WTC11 (cell line): ENCODE measurements at regions not wholly inside any gene's neighbourhood (a gene's known extent, or its start where the extent isn't known, plus 50 kb on each side); places are given as distances from the start of the nearest gene placed in this dataset.

Experiments used
- ATAC-seq: fragments of 200-7000 bp; cut with Tn5 transposase; 2 replicates; pipeline ENCODE4 v1.10.0; 2021; ENCODE audit warnings: mild to moderate bottlenecking, moderate library complexity
- CTCF ChIA-PET: fragments of 300-600 bp; sonication (Branson Sonifier 250); formaldehyde crosslinking; loops from one replicate; lab custom pipeline; 2021; ENCODE audit warnings: antibody characterized with exemption; lab: Charles Lee
- POLR2A ChIA-PET: fragments of 350-600 bp; sonication (Branson Sonifier 250); formaldehyde crosslinking; loops from one replicate; lab custom pipeline; 2021; ENCODE audit warnings: antibody characterized with exemption; lab: Charles Lee
- DNase-seq: peaks from one replicate; pipeline ENCODE4 v3.0.0; 2021; ENCODE audit warnings: low spot score
- H3K27ac Mint-ChIP-seq: 2 replicates; pipeline ENCODE4 v1.8.0; 2021; ENCODE audit warnings: mixed read lengths
- H3K27me3 Mint-ChIP-seq: 2 replicates; pipeline ENCODE4 v1.8.0; 2021; ENCODE audit warnings: low read depth, mild to moderate bottlenecking, moderate library complexity, mixed read lengths
- H3K36me3 Mint-ChIP-seq: 2 replicates; pipeline ENCODE4 v1.8.0; 2021; ENCODE audit warnings: mixed read lengths
- H3K4me1 Mint-ChIP-seq: 2 replicates; pipeline ENCODE4 v1.8.0; 2022; ENCODE audit warnings: mixed read lengths
- H3K4me3 Mint-ChIP-seq: 2 replicates; pipeline ENCODE4 v1.8.0; 2021; ENCODE audit warnings: mild to moderate bottlenecking, moderate library complexity, mixed read lengths
- H3K9me3 Mint-ChIP-seq: 2 replicates; pipeline ENCODE4 v1.8.0; 2021; ENCODE audit warnings: mixed read lengths
- AR ChIP-seq: fragments of 250-450 bp; sonication (Bioruptor Pico); IDR thresholded peaks from 2 replicates; pipeline ENCODE4 v1.9.0; 2021; ENCODE audit warnings: mild to moderate bottlenecking
- ARID4B ChIP-seq: sonication (generic); formaldehyde crosslinking; IDR thresholded peaks from 2 replicates; pipeline ENCODE4 v1.8.0; 2023; ENCODE audit warnings: missing genetic modification reagents, mild to moderate bottlenecking, borderline replicate concordance
- CBFB ChIP-seq: sonication (generic); formaldehyde crosslinking; IDR thresholded peaks from 2 replicates; pipeline ENCODE4 v1.8.1; 2022; ENCODE audit warnings: mild to moderate bottlenecking, low read depth, missing genetic modification reagents
- CREB1 ChIP-seq: sonication (generic); formaldehyde crosslinking; IDR thresholded peaks from 2 replicates; pipeline ENCODE4 v1.8.0; 2023; ENCODE audit warnings: mild to moderate bottlenecking, missing genetic modification reagents
- ERG ChIP-seq: fragments of 250-450 bp; sonication (Bioruptor Pico); IDR thresholded peaks from 2 replicates; pipeline ENCODE4 v1.8.0; 2021; ENCODE audit warnings: mild to moderate bottlenecking
- ESRRA ChIP-seq: sonication (generic); formaldehyde crosslinking; IDR thresholded peaks from 2 replicates; pipeline ENCODE4 v1.8.1; 2022; ENCODE audit warnings: mild to moderate bottlenecking, missing genetic modification reagents, borderline replicate concordance
- FOXJ3 ChIP-seq: sonication (generic); formaldehyde crosslinking; IDR thresholded peaks from 2 replicates; pipeline ENCODE4 v1.9.0; 2021; ENCODE audit warnings: missing genetic modification reagents, mild to moderate bottlenecking, borderline replicate concordance
- FOXP1 ChIP-seq: sonication (generic); formaldehyde crosslinking; IDR thresholded peaks from 2 replicates; pipeline ENCODE4 v1.8.0; 2022; ENCODE audit warnings: missing genetic modification reagents, mild to moderate bottlenecking, moderate library complexity, borderline replicate concordance
- GRHL2 ChIP-seq: fragments of 250-450 bp; sonication (Bioruptor Pico); IDR thresholded peaks from 2 replicates; pipeline ENCODE4 v1.8.0; 2022; ENCODE audit warnings: mild to moderate bottlenecking, moderate library complexity; ENCODE audit not compliant: insufficient replicate concordance, severe bottlenecking
- IRF1 ChIP-seq: sonication (generic); formaldehyde crosslinking; IDR thresholded peaks from 2 replicates; pipeline ENCODE4 v1.8.0; 2023; ENCODE audit warnings: missing genetic modification reagents
- IRF2 ChIP-seq: sonication (generic); formaldehyde crosslinking; IDR thresholded peaks from 2 replicates; pipeline ENCODE4 v1.8.0; 2022; ENCODE audit warnings: low read depth, missing genetic modification reagents, borderline replicate concordance
- JAZF1 ChIP-seq: fragments of 250-450 bp; sonication (Bioruptor Pico); IDR thresholded peaks from 2 replicates; pipeline ENCODE4 v1.9.0; 2021; ENCODE audit warnings: moderate library complexity, mild to moderate bottlenecking, inconsistent platforms
- MAX ChIP-seq: sonication (generic); formaldehyde crosslinking; IDR thresholded peaks from 2 replicates; pipeline ENCODE4 v1.8.0; 2022; ENCODE audit warnings: mild to moderate bottlenecking, missing genetic modification reagents
- MYBL2 ChIP-seq: sonication (generic); formaldehyde crosslinking; IDR thresholded peaks from 2 replicates; pipeline ENCODE4 v1.8.1; 2023; ENCODE audit warnings: mild to moderate bottlenecking, moderate library complexity, missing genetic modification reagents
- NR1H2 ChIP-seq: sonication (generic); formaldehyde crosslinking; IDR thresholded peaks from 2 replicates; pipeline ENCODE4 v1.9.0; 2021; ENCODE audit warnings: mild to moderate bottlenecking, moderate library complexity, missing genetic modification reagents
- RELA ChIP-seq: sonication (generic); formaldehyde crosslinking; IDR thresholded peaks from 2 replicates; pipeline ENCODE4 v1.8.1; 2022; ENCODE audit warnings: missing genetic modification reagents, mild to moderate bottlenecking, borderline replicate concordance
- SP1 ChIP-seq: sonication (generic); formaldehyde crosslinking; conservative IDR thresholded peaks from 2 replicates; pipeline ENCODE4 v1.8.1; 2022; ENCODE audit warnings: missing genetic modification reagents
- USF1 ChIP-seq: sonication (generic); formaldehyde crosslinking; IDR thresholded peaks from 2 replicates; pipeline ENCODE4 v1.8.0; 2022; ENCODE audit warnings: mild to moderate bottlenecking, missing genetic modification reagents
- USF2 ChIP-seq: sonication (generic); formaldehyde crosslinking; IDR thresholded peaks from 2 replicates; pipeline ENCODE4 v1.8.1; 2023; ENCODE audit warnings: mild to moderate bottlenecking, missing genetic modification reagents, moderate library complexity
- ZBTB21 ChIP-seq: sonication (generic); formaldehyde crosslinking; IDR thresholded peaks from 2 replicates; pipeline ENCODE4 v1.8.1; 2023; ENCODE audit warnings: mild to moderate bottlenecking, missing genetic modification reagents, borderline replicate concordance
- ZNF416 ChIP-seq: fragments of 250-450 bp; sonication (Bioruptor Pico); IDR thresholded peaks from 2 replicates; pipeline ENCODE4 v1.9.0; 2021; ENCODE audit warnings: mild to moderate bottlenecking, inconsistent platforms
- ZNF423 ChIP-seq: fragments of 250-450 bp; sonication (Bioruptor Pico); IDR thresholded peaks from 2 replicates; pipeline ENCODE4 v2.1.2; 2022; ENCODE audit warnings: mild to moderate bottlenecking, moderate library complexity
- ZNF425 ChIP-seq: fragments of 250-450 bp; sonication (Bioruptor Pico); conservative IDR thresholded peaks from 2 replicates; pipeline ENCODE4 v1.9.0; 2021; ENCODE audit warnings: mild to moderate bottlenecking
- ZNF671 ChIP-seq: fragments of 250-450 bp; sonication (Bioruptor Pico); IDR thresholded peaks from 2 replicates; pipeline ENCODE4 v1.8.0; 2021; ENCODE audit warnings: mild to moderate bottlenecking

GRCh38 chr10:52539463-52539862 lies 225.4 kb downstream of the DKK1 start:
- Mint-ChIP-seq H3K4me3 (no peak overlapping the region), H3K9me3 (peaks cover 3% of the 10 kb centered on the region; the same call in 1 of the 2 replicates), H3K27ac (no peak overlapping the region), H3K27me3 (no peaks in the 10 kb centered on the region), H3K4me1 (no peaks in the 10 kb centered on the region), H3K36me3 (no peaks in the 10 kb centered on the region)
- ATAC-seq, result no peak; the same call in 1 of the 2 replicates
- POLR2A ChIA-PET, result no interaction called here
- no peak for TF ChIP-seq SP1
- no peak for TF ChIP-seq NR1H2 (CRISPR knock-in tag)
- no peak for TF ChIP-seq ZNF425
- no peak for TF ChIP-seq IRF1 (CRISPR knock-in tag)
- no peak for TF ChIP-seq CBFB (CRISPR knock-in tag)
- TF ChIP-seq MYBL2 (CRISPR knock-in tag), result no peak
- no peak for TF ChIP-seq GRHL2 (CRISPR knock-in tag)
- no peak for TF ChIP-seq ZNF416 (CRISPR knock-in tag)
- no peak for TF ChIP-seq ZNF671 (CRISPR knock-in tag)
- no peak for TF ChIP-seq ZNF423 (CRISPR knock-in tag)
- TF ChIP-seq CREB1 (CRISPR knock-in tag), result no peak
- TF ChIP-seq ESRRA (CRISPR knock-in tag), result no peak
- no peak for TF ChIP-seq IRF2 (CRISPR knock-in tag)
- TF ChIP-seq MAX, result no peak
- no peak for TF ChIP-seq ERG (CRISPR knock-in tag)
- TF ChIP-seq RELA (CRISPR knock-in tag), result no peak
- no peak for TF ChIP-seq ARID4B (CRISPR knock-in tag)
- TF ChIP-seq FOXP1, result no peak
- TF ChIP-seq, all 79 proteins: peak for 0
- CTCF ChIA-PET, result no interaction called here
- no peak for DNase-seq

GRCh38 chr10:52540479-52540984 lies 226.5 kb downstream of the DKK1 start:
- Mint-ChIP-seq H3K27me3 (no peaks in the 10 kb centered on the region), H3K4me3 (no peak overlapping the region), H3K36me3 (no peaks in the 10 kb centered on the region), H3K4me1 (no peaks in the 10 kb centered on the region), H3K27ac (no peak overlapping the region), H3K9me3 (peaks cover 3% of the 10 kb centered on the region; the same call in 1 of the 2 replicates)
- DNase-seq (no peak), ATAC-seq (no peak)
- no peak for TF ChIP-seq AR (CRISPR knock-in tag)
- no peak for TF ChIP-seq USF2 (CRISPR knock-in tag)
- no peak for TF ChIP-seq USF1 (CRISPR knock-in tag)
- TF ChIP-seq FOXJ3 (CRISPR knock-in tag), result no peak
- no peak for TF ChIP-seq JAZF1
- no peak for TF ChIP-seq ZBTB21
- ChIA-PET CTCF (no interaction called here), POLR2A (no interaction called here)
